GM21529 (cell line): ENCODE measurements at regions not wholly inside any gene's neighbourhood (a gene's known extent, or its start where the extent isn't known, plus 50 kb on each side); places are given as distances from the start of the nearest gene placed in this dataset.
"Not testable (repeated sequence)": the region's sequence is repeated elsewhere in the genome, so short reads cannot be mapped to it uniquely, and the experiment has no call there.

Experiments
- ATAC-seq: cut with Tn5 transposase; IDR thresholded peaks from one replicate; pipeline ENCODE4 v1.9.1; 2021; ENCODE audit not compliant: unreplicated experiment

DNA sequence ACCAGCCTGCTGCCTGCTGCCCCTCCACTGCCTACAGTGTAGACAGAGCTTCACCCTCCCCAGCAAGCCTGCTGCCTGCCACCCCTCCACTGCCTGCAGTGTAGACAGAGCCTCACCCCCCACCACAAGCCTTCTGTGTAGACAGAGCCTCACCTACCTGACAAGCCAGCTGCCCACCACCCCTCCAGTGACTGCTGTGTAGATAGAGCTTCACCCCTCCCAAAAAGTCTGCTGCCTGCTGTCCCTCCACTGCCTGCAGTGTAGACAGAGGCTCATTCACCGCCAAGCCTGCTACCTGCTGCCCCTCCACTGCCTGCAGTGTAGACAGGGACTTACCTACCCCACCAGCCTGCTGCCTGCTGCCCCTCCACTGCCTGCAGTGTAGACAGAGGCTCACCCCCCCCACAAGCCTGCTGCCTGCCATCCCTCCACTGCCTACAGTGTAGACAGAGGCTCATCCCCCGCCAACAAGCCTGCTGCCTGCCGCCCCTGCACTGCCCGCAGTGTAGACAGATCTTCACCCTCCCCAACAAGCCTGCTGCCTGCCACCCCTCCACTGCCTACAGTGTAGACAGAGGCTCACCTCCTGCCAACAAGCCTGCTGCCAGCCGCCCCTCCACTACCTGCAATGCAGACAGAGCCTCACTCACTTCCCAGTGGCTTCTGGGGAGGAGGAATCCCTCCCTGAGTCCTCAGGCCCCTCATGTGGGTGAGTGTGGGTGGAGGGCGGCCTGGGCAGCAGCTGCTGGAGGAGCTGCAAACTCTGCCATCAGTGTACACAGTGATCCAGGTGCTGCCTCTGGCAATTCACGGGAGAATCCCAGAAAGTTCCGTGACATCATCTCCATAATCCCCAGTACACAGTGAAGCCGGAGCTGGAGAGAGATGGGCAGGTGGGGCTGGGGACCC lies 140.9 kb downstream of the DLL1 start:
- no peak for ATAC-seq

DNA sequence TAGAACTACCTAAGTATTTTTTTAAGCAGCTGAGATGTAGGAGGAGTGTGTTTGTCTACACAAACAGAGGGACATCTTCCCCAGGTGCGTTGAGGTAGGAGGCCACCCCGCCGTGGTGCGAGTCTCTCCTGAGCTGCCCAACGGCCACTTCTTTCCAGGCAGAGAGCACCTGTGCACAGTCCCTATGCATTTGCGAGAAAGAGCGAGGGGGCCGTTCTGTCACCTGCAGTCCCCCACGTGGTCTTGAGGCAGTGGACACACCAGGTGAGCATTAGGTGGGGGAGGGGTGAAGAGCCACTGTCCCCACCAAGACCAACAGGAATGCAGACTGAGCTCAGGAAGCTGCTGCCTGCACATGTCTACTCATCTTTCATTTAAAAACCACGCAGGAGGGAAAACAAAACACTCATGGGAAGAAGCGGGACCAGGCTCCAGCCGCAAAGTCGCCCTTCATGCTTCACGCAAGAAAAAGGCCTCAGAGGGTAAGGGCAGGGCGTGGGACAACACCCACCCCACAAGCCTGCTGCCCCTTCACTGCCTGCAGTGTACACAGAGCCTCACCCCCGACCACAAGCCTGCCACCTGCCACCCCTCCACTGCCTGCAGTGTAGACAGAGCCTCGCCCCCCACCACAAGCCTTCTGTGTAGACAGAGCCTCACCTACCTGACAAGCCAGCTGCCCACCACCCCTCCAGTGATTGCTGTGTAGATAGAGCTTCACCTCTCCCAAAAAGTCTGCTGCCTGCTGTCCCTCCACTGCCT lies 142.0 kb downstream of the DLL1 start:
- ATAC-seq, result no peak

DNA sequence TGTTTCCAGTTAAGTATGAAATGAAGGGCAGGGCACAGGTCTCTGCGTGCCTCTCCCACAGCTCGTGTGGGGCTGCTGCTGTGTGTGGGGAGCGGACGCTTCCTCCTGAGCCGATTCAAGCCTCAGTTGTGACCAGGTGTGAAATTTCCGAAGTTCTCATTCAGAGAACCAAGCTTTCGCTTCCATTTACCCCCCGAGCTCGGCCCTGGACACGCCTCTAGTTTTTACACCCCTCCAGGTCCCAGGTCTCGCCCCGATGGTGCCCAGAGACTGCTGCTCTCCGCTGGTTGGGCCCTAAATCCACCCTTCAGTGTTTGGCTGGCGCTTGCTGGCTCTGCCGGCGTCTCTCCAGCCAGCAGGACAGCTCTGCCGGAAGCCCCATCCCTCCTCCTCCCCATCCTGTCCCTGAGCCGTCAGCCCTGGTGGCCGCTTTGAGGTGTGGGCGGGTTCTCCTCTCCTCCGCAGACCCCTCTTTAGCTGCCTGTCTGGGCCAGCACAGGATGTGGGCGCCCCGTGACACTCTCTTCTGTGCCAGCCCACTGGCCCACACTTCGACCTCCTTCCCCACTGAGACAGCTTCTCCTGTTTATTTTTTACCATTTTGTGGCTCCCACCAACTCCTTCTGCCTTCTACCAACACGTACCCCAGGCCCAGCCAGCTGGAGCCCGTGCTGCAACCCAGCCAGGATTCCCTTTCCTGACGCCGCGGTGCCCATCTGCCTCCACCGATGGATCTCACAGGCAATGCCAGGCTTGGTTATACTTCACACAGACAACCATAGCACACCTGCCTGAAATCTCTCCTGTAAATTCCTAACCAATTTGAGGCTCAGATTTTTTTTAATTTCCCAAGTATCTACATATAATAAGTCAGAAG lies 142.8 kb downstream of the DLL1 start:
- ATAC-seq, result no peak

DNA sequence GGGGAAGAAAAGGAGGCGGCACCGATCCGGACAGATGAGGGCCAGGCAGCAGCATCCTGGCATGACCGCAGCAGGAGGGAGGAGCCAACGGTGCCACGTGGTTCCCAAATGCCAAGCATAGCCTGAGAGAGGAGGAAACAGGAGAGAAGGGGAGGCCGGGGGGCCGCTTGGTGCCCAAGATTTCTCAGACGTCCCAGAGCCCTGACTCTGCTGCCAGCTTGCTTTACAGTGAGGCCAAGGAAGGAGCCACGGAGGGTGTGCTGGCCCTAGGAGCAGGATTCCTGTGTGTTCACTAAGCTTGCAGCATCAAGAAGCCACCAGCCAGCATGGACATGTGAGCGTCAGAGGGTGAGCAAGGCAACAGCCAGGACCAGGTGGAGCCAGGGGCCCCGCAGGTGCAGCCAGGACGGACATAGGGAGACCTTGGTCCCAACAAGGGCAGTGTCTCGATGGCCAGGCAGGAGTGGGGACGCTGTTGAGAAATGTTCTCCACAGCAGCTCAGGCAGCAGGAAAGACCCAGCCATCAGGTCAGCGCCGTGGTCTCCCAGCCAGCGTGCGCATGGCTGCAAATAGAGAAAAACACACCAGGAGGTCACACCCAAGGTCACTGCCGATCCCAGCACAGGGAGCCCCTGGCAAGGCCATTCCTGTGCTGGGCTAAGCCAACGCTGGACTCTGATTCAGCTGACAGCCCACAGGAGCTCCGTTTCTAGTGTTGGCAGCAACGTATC lies 143.7 kb downstream of the DLL1 start:
- ATAC-seq, result no peak

DNA sequence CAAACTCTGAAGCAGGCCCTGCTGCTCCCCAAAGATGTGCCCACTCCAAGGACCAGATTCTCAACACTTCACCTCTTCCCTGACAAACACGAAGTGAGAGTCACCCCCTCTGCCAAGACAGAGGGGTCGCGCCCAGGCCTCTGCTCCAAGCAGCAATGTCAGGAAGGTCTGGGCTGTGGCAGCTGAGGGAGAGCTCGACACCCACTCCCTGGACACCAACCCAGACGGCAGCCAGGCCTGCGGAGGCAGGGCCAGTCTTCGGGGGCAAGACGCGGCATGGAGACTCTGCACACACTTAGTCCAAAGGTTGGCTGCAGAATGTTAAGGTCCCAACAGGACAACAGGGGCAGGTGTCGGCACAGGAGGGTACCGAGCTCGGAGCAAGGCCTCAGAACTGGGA lies 144.2 kb downstream of the DLL1 start:
- ATAC-seq, result no peak

DNA sequence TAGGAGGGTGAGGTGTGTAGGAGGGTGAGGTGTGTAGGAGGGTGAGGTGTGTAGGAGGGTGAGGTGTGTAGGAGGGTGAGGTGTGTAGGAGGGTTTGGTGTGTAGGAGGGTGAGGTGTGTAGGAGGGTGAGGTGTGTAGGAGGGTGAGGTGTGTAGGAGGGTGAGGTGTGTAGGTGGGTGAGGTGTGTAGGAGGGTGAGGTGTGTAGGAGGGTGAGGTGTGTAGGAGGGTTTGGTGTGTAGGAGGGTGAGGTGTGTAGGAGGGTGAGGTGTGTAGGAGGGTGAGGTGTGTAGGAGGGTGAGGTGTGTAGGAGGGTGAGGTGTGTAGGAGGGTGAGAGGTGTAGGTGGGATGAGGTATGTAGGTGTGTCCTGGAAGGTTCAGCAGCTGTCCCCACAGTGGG lies 144.7 kb downstream of the DLL1 start:
- not testable (repeated sequence) for ATAC-seq

DNA sequence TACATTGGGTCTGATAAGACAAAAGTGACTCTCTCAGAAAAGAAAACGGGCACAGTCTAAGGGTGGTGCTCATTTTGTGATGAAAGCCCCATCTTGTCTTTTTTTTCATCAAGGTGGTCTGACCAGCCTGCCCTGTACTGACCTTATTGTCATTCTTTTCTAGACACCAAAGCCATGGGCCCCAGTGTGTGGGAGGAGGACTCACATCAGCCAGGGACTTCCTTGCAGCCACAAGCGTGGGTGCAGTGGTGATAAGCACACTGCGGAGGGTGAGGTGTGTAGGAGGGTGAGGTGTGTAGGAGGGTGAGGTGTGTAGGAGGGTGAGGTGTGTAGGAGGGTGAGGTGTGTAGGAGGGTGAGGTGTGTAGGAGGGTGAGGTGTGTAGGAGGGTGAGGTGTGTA lies 145.2 kb downstream of the DLL1 start:
- ATAC-seq, result not testable (repeated sequence)

DNA sequence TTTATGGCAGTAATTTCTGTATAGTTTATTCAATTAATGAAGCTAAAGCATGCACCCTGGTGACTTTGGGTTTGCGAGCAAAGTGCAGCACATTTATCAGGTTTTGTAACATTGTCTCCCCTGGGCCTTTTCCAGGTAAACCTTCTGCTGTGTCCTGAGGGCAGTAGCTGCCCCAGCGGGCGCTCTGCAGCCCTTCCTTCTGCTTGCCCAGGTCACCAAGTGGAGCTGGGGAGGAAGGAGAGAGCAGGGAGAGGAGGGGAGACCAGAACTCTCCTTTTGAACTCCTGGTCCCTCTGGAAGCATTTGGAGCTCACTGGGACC lies 145.6 kb downstream of the DLL1 start:
- ATAC-seq, result no peak

DNA sequence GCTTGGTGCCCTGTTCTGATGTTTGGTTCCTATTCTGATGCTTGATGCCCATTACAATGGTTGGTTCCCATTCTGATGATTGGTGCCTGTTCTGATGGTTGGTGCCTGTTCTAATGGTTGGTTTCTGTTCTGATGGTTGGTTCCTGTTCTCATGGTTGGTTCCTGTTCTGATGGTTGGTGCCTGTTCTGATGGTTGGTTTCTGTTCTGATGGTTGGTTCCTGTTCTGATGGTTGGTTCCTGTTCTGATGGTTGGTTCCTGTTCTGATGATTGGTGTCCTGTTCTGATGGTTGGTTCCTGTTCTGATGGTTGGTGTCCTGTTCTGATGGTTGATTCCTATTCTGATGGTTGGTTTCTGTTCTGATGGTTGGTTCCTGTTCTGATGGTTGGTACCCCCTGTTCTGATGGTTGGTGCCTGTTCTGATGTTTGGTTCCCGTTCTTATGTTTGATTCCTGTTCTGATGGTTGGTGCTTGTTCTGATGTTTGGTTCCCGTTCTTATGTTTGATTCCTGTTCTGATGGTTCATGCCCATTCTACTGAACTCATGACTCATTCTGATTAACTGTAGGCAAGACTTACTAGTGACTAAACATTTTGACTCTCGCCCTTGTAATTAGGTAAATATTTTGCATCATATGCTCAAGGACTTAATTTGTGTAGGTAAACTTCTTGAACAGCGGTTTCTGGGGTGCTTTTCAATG lies 146.2 kb downstream of the DLL1 start:
- ATAC-seq, result no peak

DNA sequence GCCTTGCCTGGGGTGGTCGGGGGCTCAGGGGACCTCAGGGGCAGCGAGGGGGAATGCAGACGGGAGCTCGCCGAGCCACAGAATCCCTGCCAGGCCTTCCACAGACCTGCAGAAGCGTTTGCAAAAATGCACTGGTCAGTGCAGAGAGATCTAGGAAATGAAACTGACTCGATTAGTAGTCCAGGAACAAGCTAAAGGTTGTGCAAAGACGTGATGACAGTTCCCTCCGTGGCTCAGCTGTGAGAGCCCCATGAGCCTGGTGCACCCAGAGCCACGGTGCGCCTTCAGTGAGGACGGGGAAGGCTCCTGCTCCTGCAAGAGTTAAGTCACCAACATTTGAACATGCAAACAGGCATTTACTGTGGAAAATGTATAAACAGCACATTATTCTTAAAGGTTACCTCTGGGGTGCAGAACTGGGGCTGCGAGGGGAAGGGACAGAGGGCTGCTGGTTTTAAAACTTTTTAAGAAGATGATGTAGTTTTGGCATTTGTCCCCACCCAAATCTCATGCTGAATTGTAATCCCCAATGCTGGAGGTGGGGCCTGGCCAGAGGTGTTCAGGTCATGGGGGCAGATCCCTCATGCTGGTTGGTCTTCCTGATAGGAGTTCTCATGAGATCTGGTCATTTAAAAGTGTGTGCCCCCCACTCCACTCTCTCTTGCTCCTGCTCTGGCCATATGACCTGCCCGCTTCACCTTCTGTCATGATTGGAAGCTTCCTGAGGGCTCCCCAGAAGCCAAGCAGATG lies 147.3 kb downstream of the DLL1 start:
- ATAC-seq, result no peak

DNA sequence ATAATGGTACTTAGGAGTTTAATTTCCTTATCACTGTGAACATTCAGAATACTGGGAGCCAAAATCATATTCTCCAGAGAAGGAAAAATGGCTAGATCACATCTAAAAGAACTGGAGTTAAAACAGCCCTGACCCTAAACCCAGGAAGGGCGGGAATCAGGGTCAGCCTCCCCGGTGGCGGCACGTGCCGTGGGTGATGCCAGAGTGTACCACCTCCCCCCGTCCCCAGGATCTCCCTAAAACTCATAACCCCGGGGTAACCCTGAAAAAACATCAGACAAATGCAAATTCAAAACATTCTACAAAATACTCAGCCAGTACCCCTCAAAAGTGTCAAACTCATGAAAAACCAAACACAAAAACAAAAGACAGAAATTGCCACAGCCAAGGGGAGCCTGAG lies 148.3 kb downstream of the DLL1 start:
- no peak for ATAC-seq

DNA sequence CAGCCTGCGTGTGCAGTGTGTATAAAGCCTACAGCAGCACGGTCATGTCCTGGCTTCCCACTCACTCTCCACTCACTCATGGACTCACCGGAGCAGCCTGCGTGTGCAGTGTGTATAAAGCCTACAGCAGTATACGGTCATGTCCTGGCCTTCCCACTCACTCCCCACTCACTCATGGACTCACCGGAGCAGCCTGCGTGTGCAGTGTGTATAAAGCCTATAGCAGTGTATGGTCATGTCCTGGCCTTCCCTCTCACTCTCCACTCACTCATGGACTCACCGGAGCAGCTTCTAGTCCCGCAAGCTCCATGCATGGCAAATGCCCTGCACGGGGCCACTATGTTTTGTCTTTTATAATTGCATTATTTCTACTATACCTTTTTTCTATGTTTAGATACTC lies 149.8 kb downstream of the DLL1 start:
- not testable (repeated sequence) for ATAC-seq

DNA sequence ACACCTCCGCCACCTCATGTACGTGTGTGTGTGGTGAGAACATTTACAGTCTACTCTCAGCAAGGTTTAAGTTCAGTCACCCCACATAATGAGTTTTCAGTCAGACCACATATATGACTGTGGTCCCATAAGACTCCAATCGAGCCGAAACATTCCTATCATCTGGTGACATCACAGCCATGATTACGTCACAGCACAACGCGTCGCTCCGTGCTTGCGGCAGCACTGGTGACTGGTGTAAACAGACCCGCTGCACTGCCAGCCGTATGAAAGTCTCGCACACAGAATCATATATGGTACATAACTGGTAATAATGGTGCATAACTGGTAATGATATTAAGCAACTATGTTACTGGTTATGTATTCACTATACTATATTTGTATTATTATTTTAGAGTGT lies 150.7 kb downstream of the DLL1 start:
- no peak for ATAC-seq

DNA sequence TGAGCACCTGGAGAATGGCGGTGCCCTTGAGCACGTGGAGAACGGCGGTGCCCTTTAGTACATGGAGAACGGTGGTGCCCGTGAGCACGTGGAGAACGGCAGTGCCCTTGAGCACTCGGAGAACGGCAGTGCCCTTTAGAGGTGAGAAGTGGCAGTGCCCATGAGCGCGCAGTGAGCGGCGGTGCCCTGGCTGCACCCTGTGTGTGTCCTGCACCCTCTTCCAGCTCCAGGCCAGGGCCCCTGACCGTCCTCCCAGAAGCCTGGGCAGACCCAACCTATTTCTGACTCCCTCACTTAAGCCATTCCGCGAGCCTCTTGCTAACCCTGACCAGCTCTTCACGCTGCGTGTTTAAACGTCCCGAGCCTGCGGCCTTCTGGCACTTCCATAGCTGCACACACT lies 151.3 kb downstream of the DLL1 start:
- ATAC-seq, result no peak

DNA sequence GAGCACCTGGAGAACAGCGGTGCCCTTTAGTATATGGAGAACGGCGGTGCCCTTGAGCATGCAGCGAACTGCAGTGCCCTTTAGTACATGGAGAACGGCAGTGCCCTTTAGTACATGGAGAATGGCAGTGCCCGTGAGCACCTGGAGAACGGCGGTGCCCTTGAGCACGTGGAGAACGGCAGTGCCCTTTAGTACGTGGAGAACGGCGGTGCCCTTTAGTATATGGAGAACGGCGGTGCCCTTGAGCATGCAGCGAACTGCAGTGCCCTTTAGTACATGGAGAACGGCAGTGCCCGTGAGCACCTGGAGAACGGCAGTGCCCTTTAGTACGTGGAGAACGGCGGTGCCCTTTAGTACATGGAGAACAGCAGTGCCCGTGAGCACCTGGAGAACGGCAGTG lies 151.8 kb downstream of the DLL1 start:
- not testable (repeated sequence) for ATAC-seq

DNA sequence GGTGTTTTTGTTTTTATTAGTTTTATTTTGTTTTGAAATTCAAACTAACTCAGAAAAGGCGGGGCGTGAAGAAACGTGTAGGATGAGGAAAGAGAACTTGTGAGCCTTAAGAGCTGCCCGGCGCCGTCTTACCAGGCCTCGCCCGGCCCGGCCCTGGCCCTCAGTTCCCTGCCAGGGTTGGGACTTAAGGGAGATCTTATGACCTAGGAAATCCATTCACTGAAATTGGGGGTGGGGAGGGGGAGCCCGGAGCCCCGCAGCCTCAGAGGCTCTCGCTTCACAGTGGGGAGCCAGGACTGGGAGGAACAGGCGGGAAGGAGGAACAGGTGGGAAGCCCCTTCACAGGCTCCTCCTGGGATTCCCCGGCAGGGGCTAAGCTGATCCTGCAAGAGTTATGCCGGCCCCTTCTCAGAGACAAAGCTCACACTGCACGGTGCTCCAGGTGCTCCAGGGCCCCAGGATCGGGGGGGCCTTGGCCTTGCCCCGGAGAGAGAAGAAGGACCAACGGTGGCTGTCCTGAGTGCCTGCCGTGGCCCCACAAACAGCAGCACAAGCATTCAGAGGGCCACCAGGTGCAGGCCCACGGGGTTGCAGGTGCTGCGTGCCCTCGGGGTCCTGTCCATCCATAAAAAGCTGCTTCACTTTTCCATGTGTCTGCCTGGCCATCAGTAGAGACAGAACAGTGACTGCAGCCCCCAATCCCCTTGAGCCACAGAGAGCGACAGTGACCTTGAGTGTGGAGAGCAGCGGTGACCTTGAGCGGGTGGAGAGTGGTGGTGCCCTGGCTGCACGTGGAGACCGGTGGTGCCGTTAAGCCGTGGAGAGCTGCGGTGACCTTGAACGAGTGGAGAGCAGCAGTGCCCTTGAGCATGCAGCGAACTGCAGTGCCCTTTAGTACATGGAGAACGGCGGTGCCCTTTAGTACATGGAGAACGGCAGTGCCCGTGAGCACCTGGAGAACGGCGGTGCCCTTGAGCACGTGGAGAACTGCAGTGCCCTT lies 152.7 kb downstream of the DLL1 start:
- ATAC-seq, result no peak

DNA sequence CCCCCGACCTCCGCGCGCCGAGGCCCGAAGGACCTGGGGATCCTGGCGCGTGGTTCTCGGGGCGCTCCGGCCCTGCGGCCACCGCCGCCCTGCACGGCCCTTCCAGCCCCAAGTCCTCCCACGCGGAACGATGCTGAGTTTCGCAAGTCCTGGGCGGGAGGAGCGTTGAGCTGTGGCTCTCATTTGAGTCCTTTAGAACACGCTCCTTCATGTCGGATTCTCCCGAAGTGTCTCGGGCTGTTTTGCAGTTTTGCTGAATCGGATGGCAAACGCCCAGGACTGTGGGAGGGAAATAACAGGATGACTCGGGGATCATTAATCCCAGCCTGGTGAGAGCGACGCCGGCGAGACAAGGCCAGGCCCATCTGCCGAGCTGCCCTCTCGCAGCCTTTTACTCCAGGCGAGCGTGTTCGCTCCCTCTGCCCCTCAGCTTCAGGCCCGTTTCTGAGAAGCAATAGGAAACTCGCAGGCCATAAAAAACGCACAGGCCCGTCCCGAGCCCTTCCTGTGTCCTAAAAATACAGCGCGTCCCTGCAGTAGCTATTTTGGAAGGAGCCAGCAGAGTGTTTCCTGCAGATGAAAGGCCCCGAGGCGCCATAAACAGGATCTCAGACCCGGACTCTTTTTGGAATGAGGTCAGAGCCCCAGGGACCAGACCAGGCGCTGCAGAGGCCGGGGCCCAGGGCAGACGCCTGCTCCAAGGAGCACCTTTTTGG lies 153.5 kb downstream of the DLL1 start:
- no peak for ATAC-seq
